ENCODE measurements at regions not wholly inside any gene's neighbourhood (a gene's known extent, or its start where the extent isn't known, plus 50 kb on each side); places are given as distances from the start of the nearest gene placed in this dataset.
A peak's percentile ranks its signal among the peaks of the same experiment; 100 is the strongest.

DNA sequence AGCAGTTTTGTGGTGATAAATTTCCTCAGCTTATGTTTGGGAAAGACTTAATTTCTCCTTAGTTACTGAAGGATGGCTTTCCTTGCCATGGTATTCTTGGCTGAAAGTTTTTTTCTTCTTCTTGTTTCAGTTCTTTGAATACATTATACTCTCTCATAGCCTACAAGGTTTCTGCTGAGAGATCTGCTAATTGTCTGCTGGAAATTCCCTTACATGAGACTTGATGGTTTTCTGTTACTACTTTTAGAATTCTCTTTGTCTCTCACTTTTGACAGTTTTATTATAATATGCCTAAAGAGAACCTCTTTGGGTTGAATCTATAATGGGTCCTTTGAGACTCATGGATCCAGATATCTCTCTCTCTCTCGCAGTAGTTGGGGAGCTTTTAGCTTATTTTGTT, 693.6 kb downstream of the PRELID2 start:
- WGBS, 2 donors = 82 to 83% methylated on average over 1 of the region's 1 CpG
- H3K4me3 ChIP-seq = no peak overlapping the region
- no peaks in the 10 kb centered on the region for H3K4me1 ChIP-seq (ENCODE audit: control insufficient read depth in 5 of 5, insufficient read depth in 5 of 5, low read length in 5 of 5)
- no peak overlapping the region for H3K27ac ChIP-seq (ENCODE audit: low read depth in 1 of 2, low read length in 1 of 2)
- H3K27me3 ChIP-seq (ENCODE audit: control insufficient read depth in 3 of 3, insufficient read depth in 3 of 3, low read length in 2 of 3) = no peaks in the 10 kb centered on the region
- H3K9ac ChIP-seq (ENCODE audit: insufficient read depth in 1 of 2, low read length in 2 of 2) = no peak overlapping the region
- H3K36me3 ChIP-seq (ENCODE audit: control insufficient read depth in 4 of 4, insufficient read depth in 4 of 4, low read length in 4 of 4) = no peaks in the 10 kb centered on the region
- TF ChIP-seq, protein P1, sequence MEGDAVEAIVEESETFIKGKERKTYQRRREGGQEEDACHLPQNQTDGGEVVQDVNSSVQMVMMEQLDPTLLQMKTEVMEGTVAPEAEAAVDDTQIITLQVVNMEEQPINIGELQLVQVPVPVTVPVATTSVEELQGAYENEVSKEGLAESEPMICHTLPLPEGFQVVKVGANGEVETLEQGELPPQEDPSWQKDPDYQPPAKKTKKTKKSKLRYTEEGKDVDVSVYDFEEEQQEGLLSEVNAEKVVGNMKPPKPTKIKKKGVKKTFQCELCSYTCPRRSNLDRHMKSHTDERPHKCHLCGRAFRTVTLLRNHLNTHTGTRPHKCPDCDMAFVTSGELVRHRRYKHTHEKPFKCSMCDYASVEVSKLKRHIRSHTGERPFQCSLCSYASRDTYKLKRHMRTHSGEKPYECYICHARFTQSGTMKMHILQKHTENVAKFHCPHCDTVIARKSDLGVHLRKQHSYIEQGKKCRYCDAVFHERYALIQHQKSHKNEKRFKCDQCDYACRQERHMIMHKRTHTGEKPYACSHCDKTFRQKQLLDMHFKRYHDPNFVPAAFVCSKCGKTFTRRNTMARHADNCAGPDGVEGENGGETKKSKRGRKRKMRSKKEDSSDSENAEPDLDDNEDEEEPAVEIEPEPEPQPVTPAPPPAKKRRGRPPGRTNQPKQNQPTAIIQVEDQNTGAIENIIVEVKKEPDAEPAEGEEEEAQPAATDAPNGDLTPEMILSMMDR (IDR thresholded peaks at IDR 0.05; ENCODE audit: control extremely low read depth, extremely low read depth) = no peak
- no peak for ATAC-seq (ENCODE audit: insufficient read depth, low FRiP score)
- DNase-seq = no peak
- H3K9me3 ChIP-seq (ENCODE audit: control insufficient read depth in 4 of 4, insufficient read depth in 3 of 4, low read length in 3 of 4) = peaks cover 0 to 5% (median 0%) of the 10 kb centered on the region in 4 donors

DNA sequence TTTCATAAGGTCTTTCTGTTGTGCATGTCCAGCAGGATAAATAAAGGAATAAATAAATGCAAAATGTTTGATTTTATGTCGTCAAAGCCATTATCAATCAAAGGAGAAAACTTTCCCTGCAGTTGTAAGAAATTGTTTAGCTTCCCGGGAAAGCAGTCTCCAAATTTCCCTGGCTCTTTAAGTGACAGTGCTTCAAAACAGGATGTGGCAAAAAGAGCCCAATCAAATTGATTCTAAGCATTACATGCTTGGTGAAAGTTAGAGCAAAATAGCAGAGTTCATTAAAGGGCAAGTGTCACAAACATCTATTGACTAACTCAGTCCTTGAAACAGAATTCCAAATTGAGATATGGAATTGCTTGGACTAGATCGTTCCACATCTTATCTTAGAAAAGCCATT, 704.1 kb downstream of the PRELID2 start:
- WGBS, 2 donors = 27 to 45% methylated on average over 3 of the region's 3 CpGs
- H3K27ac ChIP-seq (ENCODE audit: low read depth in 1 of 2, low read length in 1 of 2) = no peak overlapping the region
- H3K27me3 ChIP-seq (ENCODE audit: control insufficient read depth in 3 of 3, insufficient read depth in 3 of 3, low read length in 2 of 3) = no peaks in the 10 kb centered on the region
- DNase-seq (peak in 1 of 3 donors; percentile 21), ATAC-seq (ENCODE audit: insufficient read depth, low FRiP score) (no peak)
- TF ChIP-seq, protein P1 (IDR thresholded peaks at IDR 0.05; ENCODE audit: control extremely low read depth, extremely low read depth) = no peak
- H3K4me3 ChIP-seq = no peak overlapping the region
- no peaks in the 10 kb centered on the region for H3K9me3 ChIP-seq (ENCODE audit: control insufficient read depth in 4 of 4, insufficient read depth in 3 of 4, low read length in 3 of 4)
- H3K9ac ChIP-seq (ENCODE audit: insufficient read depth in 1 of 2, low read length in 2 of 2) = no peak overlapping the region
- no peaks in the 10 kb centered on the region for H3K4me1 ChIP-seq (ENCODE audit: control insufficient read depth in 5 of 5, insufficient read depth in 5 of 5, low read length in 5 of 5)
- H3K36me3 ChIP-seq (ENCODE audit: control insufficient read depth in 4 of 4, insufficient read depth in 4 of 4, low read length in 4 of 4) = no peaks in the 10 kb centered on the region

DNA sequence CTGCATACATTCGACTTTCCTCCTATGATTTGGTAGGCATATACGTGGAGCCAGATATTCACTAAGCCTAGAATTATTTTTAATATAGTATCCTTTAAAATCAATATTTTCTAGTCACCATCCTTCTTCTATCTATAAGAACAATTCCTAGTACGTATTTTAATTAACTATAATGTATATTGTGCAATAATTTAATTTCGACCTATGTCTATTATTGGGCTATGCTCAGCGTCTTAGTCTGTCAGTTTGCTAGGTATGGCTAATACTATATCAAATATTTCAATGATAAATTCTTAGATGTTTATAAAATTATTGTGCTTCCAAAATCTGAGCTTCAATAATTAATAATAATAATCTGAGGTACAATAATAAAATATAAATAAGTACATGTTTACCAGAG, 705.3 kb downstream of the PRELID2 start:
- H3K27me3 ChIP-seq (ENCODE audit: control insufficient read depth in 3 of 3, insufficient read depth in 3 of 3, low read length in 2 of 3) = no peaks in the 10 kb centered on the region

DNA sequence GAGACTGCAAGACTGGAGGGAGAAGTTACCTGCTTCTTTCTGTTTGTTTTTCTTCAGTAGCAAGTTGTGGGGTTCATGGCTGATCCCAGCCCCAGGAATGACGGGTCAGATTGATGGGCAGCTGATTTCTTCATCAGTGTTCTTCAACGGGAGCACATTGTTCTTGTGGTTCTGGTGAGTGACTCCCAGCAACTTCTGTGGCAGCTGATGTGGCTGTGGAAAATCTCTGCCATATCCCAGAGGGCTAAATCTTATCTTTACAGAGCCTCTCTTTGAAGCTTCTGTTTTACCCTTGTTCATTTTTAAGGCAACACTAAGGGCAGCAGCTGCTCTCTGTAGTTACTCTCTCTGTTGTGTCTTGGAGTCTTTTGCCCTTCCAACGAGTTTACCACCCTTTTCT, 710.3 kb downstream of the PRELID2 start:
- no peaks in the 10 kb centered on the region for H3K9me3 ChIP-seq (ENCODE audit: control insufficient read depth in 4 of 4, insufficient read depth in 3 of 4, low read length in 3 of 4)
- H3K9ac ChIP-seq (ENCODE audit: insufficient read depth in 1 of 2, low read length in 2 of 2) = no peak overlapping the region
- H3K27me3 ChIP-seq (ENCODE audit: control insufficient read depth in 3 of 3, insufficient read depth in 3 of 3, low read length in 2 of 3) = no peaks in the 10 kb centered on the region
- H3K4me1 ChIP-seq (ENCODE audit: control insufficient read depth in 5 of 5, insufficient read depth in 5 of 5, low read length in 5 of 5) = no peaks in the 10 kb centered on the region
- 54 to 63% methylated on average over 3 of the region's 3 CpGs for WGBS, 2 donors
- H3K4me3 ChIP-seq = no peak overlapping the region
- H3K36me3 ChIP-seq (ENCODE audit: control insufficient read depth in 4 of 4, insufficient read depth in 4 of 4, low read length in 4 of 4) = no peaks in the 10 kb centered on the region
- ATAC-seq (ENCODE audit: insufficient read depth, low FRiP score) = no peak
- H3K27ac ChIP-seq (ENCODE audit: low read depth in 1 of 2, low read length in 1 of 2) = no peak overlapping the region
- DNase-seq = no peak
- TF ChIP-seq, protein P1 (IDR thresholded peaks at IDR 0.05; ENCODE audit: control extremely low read depth, extremely low read depth) = no peak

More for the DNA sequence above, 705.3 kb downstream of the PRELID2 start:
- H3K36me3 ChIP-seq (ENCODE audit: control insufficient read depth in 4 of 4, insufficient read depth in 4 of 4, low read length in 4 of 4) = no peaks in the 10 kb centered on the region
- DNase-seq (no peak), ATAC-seq (ENCODE audit: insufficient read depth, low FRiP score) (no peak)
- no peak overlapping the region for H3K9ac ChIP-seq (ENCODE audit: insufficient read depth in 1 of 2, low read length in 2 of 2)
- WGBS, 2 donors = 89% methylated on average over 5 of the region's 5 CpGs
- H3K4me1 ChIP-seq (ENCODE audit: control insufficient read depth in 5 of 5, insufficient read depth in 5 of 5, low read length in 5 of 5) = no peaks in the 10 kb centered on the region
- H3K27ac ChIP-seq (ENCODE audit: low read depth in 1 of 2, low read length in 1 of 2) = no peak overlapping the region
- TF ChIP-seq, protein P1 (IDR thresholded peaks at IDR 0.05; ENCODE audit: control extremely low read depth, extremely low read depth) = no peak
- no peaks in the 10 kb centered on the region for H3K9me3 ChIP-seq (ENCODE audit: control insufficient read depth in 4 of 4, insufficient read depth in 3 of 4, low read length in 3 of 4)
- H3K4me3 ChIP-seq = no peak overlapping the region

Measured in lung (tissue), 11 donors.